HG02852 (cell line): ENCODE measurements at regions not wholly inside any gene's neighbourhood (a gene's known extent, or its start where the extent isn't known, plus 50 kb on each side); places are given as distances from the start of the nearest gene placed in this dataset.

ENCODE experiments used
- ATAC-seq: cut with Tn5 transposase; IDR thresholded peaks from one replicate; pipeline ENCODE4 v1.9.1; 2021; ENCODE audit warnings: mild to moderate bottlenecking, moderate library complexity; ENCODE audit not compliant: unreplicated experiment

- ATAC-seq = no peak
Measured at GRCh38 chr3:76402926-76403325, 617.6 kb upstream of the ZNF717 start.

- no peak for ATAC-seq
Measured at GRCh38 chr3:76403556-76403955, 618.2 kb upstream of the ZNF717 start.

- no peak for ATAC-seq
Measured at GRCh38 chr3:76405196-76405595, 619.8 kb upstream of the ZNF717 start.

GRCh38 chr3:76410762-76411281, 625.5 kb upstream of the ZNF717 start:
- ATAC-seq = no peak

- no peak for ATAC-seq
Measured at GRCh38 chr3:76415384-76415783, 624.5 kb upstream of the ROBO2 start.

- no peak for ATAC-seq
Measured at GRCh38 chr3:76429581-76430177, 610.2 kb upstream of the ROBO2 start.

- no peak for ATAC-seq
Measured at GRCh38 chr3:76432396-76432795, 607.5 kb upstream of the ROBO2 start.

GRCh38 chr3:76436894-76437293, 603.0 kb upstream of the ROBO2 start:
- ATAC-seq = no peak

- ATAC-seq = no peak
Measured at GRCh38 chr3:76438971-76439370, 600.9 kb upstream of the ROBO2 start.

GRCh38 chr3:76442374-76442915, 597.5 kb upstream of the ROBO2 start:
- ATAC-seq = peak; percentile 82

- no peak for ATAC-seq
Measured at GRCh38 chr3:76456322-76456721, 583.6 kb upstream of the ROBO2 start.

GRCh38 chr3:76463501-76463900, 576.4 kb upstream of the ROBO2 start:
- no peak for ATAC-seq

GRCh38 chr3:76470285-76470684, 569.6 kb upstream of the ROBO2 start:
- no peak for ATAC-seq

- no peak for ATAC-seq
Measured at GRCh38 chr3:76474632-76475031, 565.3 kb upstream of the ROBO2 start.

GRCh38 chr3:76479161-76479650, 560.7 kb upstream of the ROBO2 start:
- ATAC-seq = no peak

GRCh38 chr3:76482510-76482909, 557.4 kb upstream of the ROBO2 start:
- ATAC-seq = no peak

GRCh38 chr3:76487446-76487845, 552.5 kb upstream of the ROBO2 start:
- ATAC-seq = no peak

- ATAC-seq = no peak
Measured at GRCh38 chr3:76490064-76490463, 549.8 kb upstream of the ROBO2 start.

GRCh38 chr3:76495216-76495615, 544.7 kb upstream of the ROBO2 start:
- ATAC-seq = no peak

GRCh38 chr3:76497636-76498035, 542.3 kb upstream of the ROBO2 start:
- no peak for ATAC-seq

GRCh38 chr3:76500746-76501275, 539.1 kb upstream of the ROBO2 start:
- no peak for ATAC-seq

- no peak for ATAC-seq
Measured at GRCh38 chr3:76501315-76501714, 538.6 kb upstream of the ROBO2 start.
